ENCODE measurements at regions not wholly inside any gene's neighbourhood (a gene's known extent, or its start where the extent isn't known, plus 50 kb on each side); places are given as distances from the start of the nearest gene placed in this dataset.
"Not testable (repeated sequence)": the region's sequence is repeated elsewhere in the genome, so short reads cannot be mapped to it uniquely, and the experiment has no call there.

GRCh38 chr1:238327033-238327432, 436.3 kb upstream of the ZP4 start:
- TF ChIP-seq CTCF (conservative IDR thresholded peaks at IDR 0.05); ZFX (IDR thresholded peaks at IDR 0.05): not testable (repeated sequence)
